MM.1S (cell line): ENCODE measurements at regions not wholly inside any gene's neighbourhood (a gene's known extent, or its start where the extent isn't known, plus 50 kb on each side); places are given as distances from the start of the nearest gene placed in this dataset.

Experiments
- EZH2 ChIP-seq: fragments of 300-600 bp; sonication (generic); optimal IDR thresholded peaks from 2 replicates; pipeline ENCODE3; 2017; ENCODE audit warnings: low read depth, mild to moderate bottlenecking, antibody characterized with exemption, low read length, mixed read lengths
- EZH2phosphoT487 ChIP-seq: fragments of 300-600 bp; sonication (generic); IDR thresholded peaks from 2 replicates; pipeline ENCODE4 v1.6.1; 2018; ENCODE audit warnings: antibody characterized with exemption, low read length
- TF ChIP-seq, protein P1 (sequence below): fragments of 300-600 bp; sonication (generic); IDR thresholded peaks from 2 replicates; pipeline ENCODE4 v1.5.1; 2016; ENCODE audit warnings: antibody characterized with exemption, low read length, mixed read lengths

- TF ChIP-seq EZH2 (no peak), EZH2phosphoT487 (no peak)
- TF ChIP-seq, protein P1, sequence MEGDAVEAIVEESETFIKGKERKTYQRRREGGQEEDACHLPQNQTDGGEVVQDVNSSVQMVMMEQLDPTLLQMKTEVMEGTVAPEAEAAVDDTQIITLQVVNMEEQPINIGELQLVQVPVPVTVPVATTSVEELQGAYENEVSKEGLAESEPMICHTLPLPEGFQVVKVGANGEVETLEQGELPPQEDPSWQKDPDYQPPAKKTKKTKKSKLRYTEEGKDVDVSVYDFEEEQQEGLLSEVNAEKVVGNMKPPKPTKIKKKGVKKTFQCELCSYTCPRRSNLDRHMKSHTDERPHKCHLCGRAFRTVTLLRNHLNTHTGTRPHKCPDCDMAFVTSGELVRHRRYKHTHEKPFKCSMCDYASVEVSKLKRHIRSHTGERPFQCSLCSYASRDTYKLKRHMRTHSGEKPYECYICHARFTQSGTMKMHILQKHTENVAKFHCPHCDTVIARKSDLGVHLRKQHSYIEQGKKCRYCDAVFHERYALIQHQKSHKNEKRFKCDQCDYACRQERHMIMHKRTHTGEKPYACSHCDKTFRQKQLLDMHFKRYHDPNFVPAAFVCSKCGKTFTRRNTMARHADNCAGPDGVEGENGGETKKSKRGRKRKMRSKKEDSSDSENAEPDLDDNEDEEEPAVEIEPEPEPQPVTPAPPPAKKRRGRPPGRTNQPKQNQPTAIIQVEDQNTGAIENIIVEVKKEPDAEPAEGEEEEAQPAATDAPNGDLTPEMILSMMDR = no peak
Measured at GRCh38 chr4:153075836-153076518, 128.3 kb upstream of the TRIM2 start.
